B cell (primary cell): ENCODE measurements at regions not wholly inside any gene's neighbourhood (a gene's known extent, or its start where the extent isn't known, plus 50 kb on each side); places are given as distances from the start of the nearest gene placed in this dataset.

Experiments used
- ATAC-seq: fragments of 200-7000 bp; cut with Tn5 transposase; one replicate; pipeline ENCODE4 v1.10.0; 2021; ENCODE audit warnings: low read depth, mild to moderate bottlenecking, moderate number of reproducible peaks, moderate library complexity
- CTCF ChIA-PET: fragments of 350-600 bp; sonication (Branson Sonifier 250); formaldehyde crosslinking; loops from one replicate; lab custom pipeline; 2021; ENCODE audit warnings: antibody characterized with exemption, inconsistent platforms; lab: Charles Lee
- POLR2A ChIA-PET: fragments of 350-600 bp; sonication (Branson Sonifier 250); formaldehyde crosslinking; loops from one replicate; lab custom pipeline; 2021; ENCODE audit warnings: antibody characterized with exemption; lab: Charles Lee
- DNase-seq: peaks from one replicate; pipeline ENCODE4 v3.0.0; 2013
- H2AFZ ChIP-seq: 2 replicates; pipeline ENCODE4 v1.6.1; 2012; ENCODE audit warnings: mild to moderate bottlenecking, low read depth, low read length; ENCODE audit not compliant: insufficient read depth, poor library complexity, severe bottlenecking
- H3K27ac ChIP-seq, 2 donors: 1 replicate in 1 of 2; 2 replicates in 1 of 2; pipeline ENCODE4 v1.5.1; 2012 to 2013; ENCODE audit warnings: low read length in 2 of 2, mild to moderate bottlenecking in 2 of 2, moderate library complexity in 1 of 2
- H3K27me3 ChIP-seq, 4 experiments: fragments of 200-600 bp in 1 of 4; sonication (generic) in 1 of 4; replicated peaks in 1 of 4; 1 replicate in 2 of 4; 2 replicates in 2 of 4; pipeline versions ENCODE4 v1.6.1 to v1.7.0; 2013 to 2016; ENCODE audit warnings: low read length in 3 of 4, mild to moderate bottlenecking in 2 of 4, mixed read lengths in 1 of 4, moderate library complexity in 1 of 4; ENCODE audit not compliant: insufficient read depth in 4 of 4, control insufficient read depth in 3 of 4; ENCODE audit errors: control extremely low read depth in 1 of 4
- H3K36me3 ChIP-seq, 2 experiments: replicated peaks in 1 of 2; 1 replicate in 1 of 2; 2 replicates in 1 of 2; pipeline versions ENCODE4 v1.6.1 to v1.7.1; 2013; ENCODE audit warnings: low read length in 1 of 2; ENCODE audit not compliant: insufficient read depth in 2 of 2, control insufficient read depth in 1 of 2; ENCODE audit errors: control extremely low read depth in 1 of 2, extremely low read depth in 1 of 2
- H3K4me1 ChIP-seq, 2 donors: fragments of 200-600 bp in 1 of 2; sonication (generic) in 1 of 2; 1 replicate in 1 of 2; 2 replicates in 1 of 2; pipeline versions ENCODE4 v1.5.1 to v1.6.1; 2013 to 2017; ENCODE audit warnings: low read length in 2 of 2; ENCODE audit not compliant: control insufficient read depth in 2 of 2, insufficient read depth in 2 of 2
- H3K4me2 ChIP-seq: replicated peaks from 2 replicates; pipeline ENCODE3; 2012; ENCODE audit warnings: mild to moderate bottlenecking, low read depth, low read length; ENCODE audit not compliant: poor library complexity, severe bottlenecking
- H3K4me3 ChIP-seq, 5 experiments: fragments of 200-600 bp in 1 of 5; sonication (generic) in 1 of 5; 1 replicate in 3 of 5; 2 replicates in 2 of 5; pipeline versions ENCODE4 v1.5.1 to v1.7.0; 2011 to 2016; ENCODE audit warnings: low read length in 4 of 5, mild to moderate bottlenecking in 4 of 5, low read depth in 2 of 5, control low read depth in 1 of 5, moderate library complexity in 1 of 5; ENCODE audit not compliant: insufficient read depth in 1 of 5; ENCODE audit errors: control extremely low read depth in 1 of 5, extremely low read depth in 1 of 5
- H3K79me2 ChIP-seq: fragments of 200-600 bp; sonication (generic); one replicate; pipeline ENCODE4 v1.6.0; 2016; ENCODE audit warnings: low read length; ENCODE audit not compliant: control insufficient read depth, insufficient read depth
- H3K9ac ChIP-seq: fragments of 200-600 bp; sonication (generic); 2 replicates; pipeline ENCODE4 v1.6.1; 2017; ENCODE audit warnings: mild to moderate bottlenecking, low read length, moderate library complexity
- H3K9me3 ChIP-seq, 3 donors: one replicate each; pipeline versions ENCODE4 v1.6.1 to v1.7.1; 2013; ENCODE audit warnings: low read length in 2 of 3; ENCODE audit not compliant: control insufficient read depth in 2 of 3, insufficient read depth in 1 of 3; ENCODE audit errors: control extremely low read depth in 1 of 3
- H4K20me1 ChIP-seq: 2 replicates; pipeline ENCODE4 v1.6.0; 2012; ENCODE audit warnings: mild to moderate bottlenecking, low read length; ENCODE audit not compliant: insufficient read depth, control insufficient read depth, poor library complexity, severe bottlenecking
- H3K27ac Mint-ChIP-seq: one replicate; pipeline ENCODE4 v1.8.0; 2021; ENCODE audit warnings: mixed read lengths
- H3K27me3 Mint-ChIP-seq: one replicate; pipeline ENCODE4 v1.8.0; 2021; ENCODE audit warnings: mixed read lengths
- H3K4me1 Mint-ChIP-seq: one replicate; pipeline ENCODE4 v1.8.0; 2021; ENCODE audit warnings: mixed read lengths
- H3K4me3 Mint-ChIP-seq: one replicate; pipeline ENCODE4 v1.8.0; 2021; ENCODE audit warnings: mixed read lengths
- H3K9me3 Mint-ChIP-seq: one replicate; pipeline ENCODE4 v1.8.0; 2022; ENCODE audit warnings: mixed read lengths; ENCODE audit not compliant: insufficient read depth
- CTCF ChIP-seq: fragments of 200-600 bp; IDR thresholded peaks from one replicate; pipeline ENCODE4 v1.8.0; 2022; ENCODE audit warnings: antibody characterized with exemption, mild to moderate bottlenecking
- EZH2 ChIP-seq: IDR thresholded peaks from 2 replicates; pipeline ENCODE4 v1.6.1; 2012; ENCODE audit warnings: borderline replicate concordance, low read depth, mild to moderate bottlenecking, moderate library complexity, low read length; ENCODE audit not compliant: insufficient read depth, poor library complexity, severe bottlenecking
- WGBS: methylation state at CpG from one replicate; pipeline ENCODE4 v1.1.5; 2013; ENCODE audit warnings: missing lambda C conversion rate; ENCODE audit not compliant: insufficient coverage; 5-methylcytosine and 5-hydroxymethylcytosine counted together
- intact Hi-C: fragments of 100-400 bp; cut with micrococcal nuclease; formaldehyde crosslinking; loops from one replicate; pipeline ENCODE4 v1.10.0; 2022

- WGBS: no CpG with 5 or more reads among the region's 1 CpG
- Histone ChIP-seq H4K20me1 (no peaks in the 10 kb centered on the region), H3K36me3 (no peaks in the 10 kb centered on the region), H3K9ac (no peak overlapping the region), H3K27me3 (no peaks in the 10 kb centered on the region), H3K4me1 (no peaks in the 10 kb centered on the region), H3K9me3 (no peaks in the 10 kb centered on the region), H2AFZ (no peak overlapping the region), H3K4me2 (no peak overlapping the region), H3K27ac (no peak overlapping the region), H3K4me3 (no peak overlapping the region), H3K79me2 (no peaks in the 10 kb centered on the region)
- H3K27ac Mint-ChIP-seq: no peak overlapping the region
- no peaks in the 10 kb centered on the region for H3K9me3 Mint-ChIP-seq
- ChIA-PET POLR2A (no interaction called here), CTCF (no interaction called here)
- H3K4me1 Mint-ChIP-seq: no peaks in the 10 kb centered on the region
- ATAC-seq: no peak
- intact Hi-C loops: no loop called here
- DNase-seq: no peak
- TF ChIP-seq CTCF (no peak), EZH2 (no peak)
- H3K4me3 Mint-ChIP-seq: no peak overlapping the region
- H3K27me3 Mint-ChIP-seq: no peaks in the 10 kb centered on the region
These were observed 285.8 kb upstream of the TNC start for GRCh38 chr9:115403753-115404152.

GRCh38 chr9:115404311-115404710, 286.4 kb upstream of the TNC start:
- Histone ChIP-seq H3K4me1 (no peaks in the 10 kb centered on the region), H3K9ac (no peak overlapping the region), H3K9me3 (no peaks in the 10 kb centered on the region), H3K36me3 (no peaks in the 10 kb centered on the region), H3K27ac (no peak overlapping the region), H4K20me1 (no peaks in the 10 kb centered on the region), H3K4me2 (no peak overlapping the region), H3K79me2 (no peaks in the 10 kb centered on the region), H3K27me3 (no peaks in the 10 kb centered on the region), H3K4me3 (no peak overlapping the region), H2AFZ (no peak overlapping the region)
- POLR2A ChIA-PET: no interaction called here
- H3K4me1 Mint-ChIP-seq: no peaks in the 10 kb centered on the region
- CTCF ChIA-PET: no interaction called here
- intact Hi-C loops: no loop called here
- TF ChIP-seq EZH2: no peak
- no peak for TF ChIP-seq CTCF
- peaks cover 5% of the 10 kb centered on the region for H3K27me3 Mint-ChIP-seq
- DNase-seq: no peak
- ATAC-seq: no peak
- no peaks in the 10 kb centered on the region for H3K9me3 Mint-ChIP-seq
- no peak overlapping the region for H3K27ac Mint-ChIP-seq
- no peak overlapping the region for H3K4me3 Mint-ChIP-seq
